HG03432 (cell line): ENCODE measurements at regions not wholly inside any gene's neighbourhood (a gene's known extent, or its start where the extent isn't known, plus 50 kb on each side); places are given as distances from the start of the nearest gene placed in this dataset.

Experiments used
- ATAC-seq: cut with Tn5 transposase; IDR thresholded peaks from one replicate; pipeline ENCODE4 v1.9.1; 2021; ENCODE audit warnings: mild to moderate bottlenecking, moderate library complexity; ENCODE audit not compliant: unreplicated experiment

- ATAC-seq, result no peak
Measured at GRCh38 chr2:12300019-12300602, 416.6 kb upstream of the TRIB2 start.

DNA sequence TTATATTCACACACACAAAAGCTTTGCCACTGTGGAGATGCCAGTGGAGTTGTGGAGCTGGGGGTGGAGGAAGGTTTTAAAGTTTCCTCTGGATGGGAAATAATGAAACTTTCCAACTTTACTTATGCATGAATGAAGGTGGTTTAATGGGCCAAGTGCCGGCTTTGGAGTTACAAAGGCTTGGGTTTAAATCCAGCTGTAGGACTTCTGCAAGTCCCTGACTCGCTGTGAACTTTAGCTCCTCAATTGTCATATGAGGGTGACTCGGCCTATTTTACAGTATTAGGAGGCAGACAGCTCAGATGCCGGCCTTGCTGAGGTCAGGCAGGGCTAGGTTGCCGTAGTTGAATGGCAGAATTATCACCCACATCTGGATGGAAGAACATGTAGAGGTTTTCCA, 415.8 kb upstream of the TRIB2 start:
- no peak for ATAC-seq

GRCh38 chr2:12302140-12302539, 414.6 kb upstream of the TRIB2 start:
- no peak for ATAC-seq

GRCh38 chr2:12302691-12303090, 414.0 kb upstream of the TRIB2 start:
- ATAC-seq, result no peak

DNA sequence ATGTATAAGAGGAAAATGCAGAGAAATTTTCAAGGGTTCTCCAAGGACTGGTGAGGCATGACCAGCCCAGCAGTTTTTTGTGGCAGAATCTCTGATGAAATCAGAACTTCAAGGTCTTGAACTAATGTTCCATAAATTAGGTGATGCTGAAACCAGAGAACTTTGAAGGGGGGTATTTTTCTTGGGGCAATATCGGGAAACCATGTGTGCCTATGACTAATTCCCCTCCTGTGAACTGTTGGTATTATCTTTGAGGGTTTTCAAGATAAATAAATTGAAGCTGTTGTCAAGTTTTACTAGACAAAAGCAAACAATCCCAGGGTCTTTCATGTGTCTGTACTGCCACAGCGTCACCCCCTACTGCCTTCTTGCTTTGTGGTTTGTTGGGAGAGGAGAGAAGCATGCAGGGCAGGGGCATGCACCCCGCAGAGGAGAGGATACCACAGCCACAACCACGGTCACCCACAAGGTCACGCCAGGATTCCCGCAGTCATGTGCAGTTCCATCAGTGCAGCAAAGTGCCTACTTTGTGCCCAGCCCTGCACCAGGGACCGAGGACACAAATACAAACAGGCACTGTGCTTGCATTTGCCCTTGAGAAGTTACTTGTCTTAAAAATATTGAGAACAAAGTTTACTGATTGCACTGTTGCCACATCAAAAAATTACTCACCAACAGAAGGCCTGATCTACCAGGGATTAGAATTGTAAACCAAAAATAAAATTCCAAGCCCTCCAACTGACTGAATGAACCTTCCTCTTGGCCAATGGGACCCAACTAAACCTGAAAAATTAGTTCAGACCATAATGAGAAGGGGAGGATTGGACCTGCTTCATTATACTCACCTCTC, 413.3 kb upstream of the TRIB2 start:
- no peak for ATAC-seq

- ATAC-seq, result no peak
Measured at GRCh38 chr2:12304564-12305171, 412.1 kb upstream of the TRIB2 start.

- no peak for ATAC-seq
Measured at GRCh38 chr2:12305931-12306330, 410.8 kb upstream of the TRIB2 start.

DNA sequence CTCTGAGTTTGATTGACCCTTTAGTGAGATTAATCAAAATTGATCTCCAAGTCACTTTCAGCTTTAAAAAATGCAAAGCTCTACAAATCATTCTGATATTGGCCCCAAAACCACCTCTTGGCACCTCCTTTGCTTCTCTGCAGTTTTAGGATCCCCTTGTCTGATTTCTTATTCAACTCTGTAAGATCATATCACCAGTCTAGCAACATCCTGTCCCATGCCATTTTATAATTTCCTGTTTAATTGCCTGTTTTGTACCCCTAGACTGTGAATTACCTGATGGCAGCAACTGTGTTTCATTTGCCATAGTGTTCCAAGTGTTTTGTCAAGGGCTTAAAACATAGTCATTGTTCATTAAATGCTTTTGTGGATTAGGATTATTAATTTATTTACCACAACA, 406.3 kb upstream of the TRIB2 start:
- ATAC-seq, result no peak

GRCh38 chr2:12313445-12314126, 403.1 kb upstream of the TRIB2 start:
- no peak for ATAC-seq

DNA sequence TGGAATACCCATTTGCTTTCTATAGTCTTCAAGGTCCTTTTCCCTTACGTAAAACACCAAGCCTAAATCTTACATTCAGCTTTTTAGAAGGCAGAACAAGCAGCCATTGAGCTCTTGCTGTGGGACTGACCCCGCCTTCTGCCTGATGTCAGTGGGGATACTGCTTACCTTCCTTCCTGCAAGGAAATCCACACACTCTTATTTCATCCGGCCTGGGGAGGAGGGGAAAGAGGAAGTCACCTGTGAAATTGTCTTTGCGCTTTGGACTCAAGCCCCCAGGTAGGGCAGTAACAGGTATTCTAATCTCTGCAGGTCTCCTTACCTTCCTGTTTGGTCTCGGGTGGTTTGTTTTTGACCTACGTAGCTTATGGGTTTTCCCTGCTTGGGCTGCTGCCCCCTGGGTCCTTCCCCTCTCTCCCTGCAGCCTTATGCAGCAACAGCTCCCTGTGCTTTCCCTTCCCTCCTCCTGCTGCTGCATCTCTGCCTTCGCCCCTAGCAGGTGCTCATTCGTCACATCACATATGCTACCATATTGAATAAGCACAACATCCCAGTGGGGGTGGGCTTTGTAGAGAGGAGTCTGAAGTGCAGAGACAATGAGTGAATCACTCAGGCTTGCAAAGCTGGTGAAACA, 402.5 kb upstream of the TRIB2 start:
- ATAC-seq, result no peak

DNA sequence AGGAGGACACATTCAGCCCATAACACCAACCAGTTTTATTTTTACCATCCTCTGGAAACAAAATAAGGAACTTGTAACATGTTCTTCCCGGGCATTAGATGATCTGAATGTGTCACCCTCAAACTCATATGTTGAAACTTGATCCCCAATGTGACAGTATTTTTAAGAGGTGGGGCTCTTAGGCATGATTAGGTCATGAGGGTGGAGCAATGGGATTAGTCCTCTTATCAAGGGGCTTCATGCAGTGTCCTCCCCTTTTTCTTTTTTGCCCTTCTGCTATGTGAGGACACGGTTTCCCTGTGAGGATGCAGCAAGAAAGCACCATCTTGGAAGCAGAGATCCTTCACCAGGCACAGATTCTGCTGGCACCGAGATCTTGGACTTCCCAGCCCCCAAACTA, 401.5 kb upstream of the TRIB2 start:
- ATAC-seq, result no peak

DNA sequence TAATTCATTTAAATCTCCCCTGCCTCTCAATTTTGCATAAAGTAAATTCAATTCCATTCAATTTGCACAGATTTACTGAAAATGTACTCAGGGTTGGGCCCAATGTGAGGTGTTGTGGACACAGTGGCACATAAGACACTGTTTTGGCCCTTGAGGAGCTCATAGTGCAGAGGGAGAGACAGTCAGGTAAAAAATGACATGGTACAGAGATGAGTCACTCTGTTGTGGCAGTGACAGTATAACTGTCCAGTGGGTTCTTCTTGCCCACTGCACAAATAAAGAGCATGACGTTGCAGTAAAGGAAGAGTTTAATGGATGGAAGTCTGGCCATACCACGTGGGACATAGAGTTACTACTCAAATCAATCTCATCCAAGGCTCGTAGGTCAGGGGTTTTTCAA, 400.3 kb upstream of the TRIB2 start:
- ATAC-seq, result no peak

DNA sequence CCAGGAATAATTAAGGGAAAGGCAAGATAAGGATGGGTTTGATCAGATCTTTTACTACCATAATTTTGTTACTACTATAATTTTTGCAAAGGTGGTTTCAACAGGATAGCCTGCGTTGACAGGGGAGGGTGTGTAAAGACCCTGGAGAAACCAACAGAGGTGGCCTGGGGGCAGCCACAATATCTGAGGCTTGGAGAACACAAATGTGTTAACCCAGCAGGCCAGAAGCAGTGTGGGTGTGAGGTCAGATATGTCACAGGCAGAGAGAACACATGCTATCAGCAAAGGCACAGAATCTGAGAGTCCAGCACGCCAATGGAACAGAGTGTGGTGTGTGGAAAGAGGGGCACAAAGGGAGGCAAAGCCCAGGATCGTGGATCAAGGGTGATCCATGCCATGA, 399.4 kb upstream of the TRIB2 start:
- ATAC-seq, result no peak

DNA sequence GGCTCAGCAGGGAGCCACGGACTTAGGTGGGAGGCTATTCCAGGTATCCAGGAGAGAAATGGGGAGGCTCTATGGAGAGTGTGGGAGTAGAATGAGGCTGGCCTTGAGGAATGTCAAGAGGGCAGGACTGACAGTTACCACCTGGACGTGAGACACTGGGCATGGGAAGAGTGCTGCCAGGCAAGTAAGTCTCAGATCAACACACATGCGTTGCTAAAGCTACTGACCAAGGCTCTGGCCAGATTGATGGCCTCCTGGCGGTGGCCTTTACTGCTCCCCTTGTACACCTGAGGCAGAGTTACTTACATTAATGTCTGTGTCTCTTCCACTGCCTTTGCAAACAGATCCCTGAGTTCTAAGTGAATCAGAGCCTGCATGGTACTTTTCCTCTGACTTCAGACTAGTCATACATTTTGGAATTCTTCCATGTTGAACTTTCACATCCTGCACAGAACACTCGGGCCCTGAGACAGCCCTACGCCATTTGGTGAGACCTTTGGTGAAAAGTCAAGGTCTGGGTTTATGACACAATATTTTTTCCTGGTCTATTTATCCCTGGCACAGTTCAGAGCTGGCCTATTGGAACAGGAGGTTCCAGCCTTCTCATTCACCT, 398.8 kb upstream of the TRIB2 start:
- ATAC-seq, result no peak

DNA sequence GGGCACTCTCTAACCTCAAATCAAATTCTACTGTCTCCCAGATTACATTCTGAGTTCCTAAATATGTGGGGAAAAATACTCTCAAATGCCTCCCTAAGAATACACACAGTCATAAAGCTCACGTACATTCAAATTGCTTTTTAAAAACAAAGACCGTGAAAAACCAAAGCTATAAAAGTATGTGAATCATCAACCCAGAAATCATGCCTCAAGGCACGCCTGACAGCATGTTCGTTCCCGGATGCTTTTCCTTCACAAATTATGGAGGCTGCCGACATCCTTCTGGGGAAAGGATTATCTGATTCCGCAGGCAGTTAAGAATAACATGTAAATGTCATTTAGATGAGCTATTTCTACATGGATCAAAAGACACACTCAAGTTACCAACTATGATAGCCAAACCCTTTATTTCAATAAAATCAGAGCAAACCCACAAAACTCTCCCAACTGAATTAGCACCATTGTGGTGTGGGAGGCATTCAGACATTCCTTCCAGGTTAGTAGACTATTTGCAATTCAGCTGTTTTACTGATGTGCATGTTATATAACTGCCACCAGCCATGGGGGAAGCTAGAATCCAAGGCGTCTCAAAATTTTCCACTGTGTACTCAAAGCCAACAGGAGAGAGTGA, 398.2 kb upstream of the TRIB2 start:
- no peak for ATAC-seq

- ATAC-seq, result no peak
Measured at GRCh38 chr2:12320027-12320734, 396.6 kb upstream of the TRIB2 start.

- ATAC-seq, result no peak
Measured at GRCh38 chr2:12320991-12321641, 395.6 kb upstream of the TRIB2 start.

GRCh38 chr2:12321886-12322285, 394.9 kb upstream of the TRIB2 start:
- ATAC-seq, result no peak

GRCh38 chr2:12325806-12326205, 390.9 kb upstream of the TRIB2 start:
- ATAC-seq, result no peak
